HL-60 (cell line): ENCODE measurements at regions not wholly inside any gene's neighbourhood (a gene's known extent, or its start where the extent isn't known, plus 50 kb on each side); places are given as distances from the start of the nearest gene placed in this dataset.

Source experiments
- POLR2AphosphoS5 ChIP-seq: IDR thresholded peaks from 2 replicates; pipeline ENCODE4 v1.6.1; 2012; ENCODE audit warnings: low read depth
- SPI1 ChIP-seq: IDR thresholded peaks from 2 replicates; pipeline ENCODE4 v1.6.1; 2012; ENCODE audit warnings: low read depth, mild to moderate bottlenecking, borderline replicate concordance
- TF ChIP-seq, protein P1 (sequence below): IDR thresholded peaks from one replicate; pipeline ENCODE4 v1.5.1; 2011; ENCODE audit warnings: low read length, control low read depth, inconsistent platforms; ENCODE audit not compliant: insufficient read depth
- TF ChIP-seq, protein P2 (sequence below): IDR thresholded peaks from 2 replicates; pipeline ENCODE4 v1.6.1; 2012; ENCODE audit warnings: low read depth; ENCODE audit not compliant: insufficient replicate concordance

DNA sequence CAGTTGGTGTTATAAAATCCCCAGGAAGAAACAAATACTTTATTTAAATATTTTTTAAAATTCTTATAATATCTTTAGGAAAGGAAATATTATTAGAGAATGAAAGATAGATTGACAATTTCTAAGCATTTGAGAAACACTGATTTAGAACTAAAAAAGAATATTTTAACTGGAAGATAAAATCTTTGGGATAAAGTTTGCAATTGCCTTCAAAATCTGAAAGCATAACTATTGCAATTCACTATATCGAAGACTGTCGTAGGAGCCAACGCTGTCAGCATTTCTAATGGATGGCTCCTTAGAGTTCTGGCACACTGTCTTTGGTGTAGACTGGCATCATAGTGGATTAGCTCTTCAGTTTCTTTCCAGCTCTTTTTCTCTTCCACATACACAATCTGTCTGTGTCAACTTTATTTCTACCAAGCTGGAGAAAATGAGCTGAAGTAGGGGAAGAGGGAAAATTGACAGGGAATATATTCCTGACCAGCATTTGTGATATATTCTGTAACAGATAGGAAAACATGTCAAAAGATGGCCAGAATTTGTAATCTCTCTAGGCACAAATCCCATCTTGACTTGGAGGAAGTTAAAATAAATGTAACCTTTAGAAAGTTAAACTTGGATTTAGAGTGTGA lies 1561.4 kb downstream of the MAT2B start:
- TF ChIP-seq, protein P1, sequence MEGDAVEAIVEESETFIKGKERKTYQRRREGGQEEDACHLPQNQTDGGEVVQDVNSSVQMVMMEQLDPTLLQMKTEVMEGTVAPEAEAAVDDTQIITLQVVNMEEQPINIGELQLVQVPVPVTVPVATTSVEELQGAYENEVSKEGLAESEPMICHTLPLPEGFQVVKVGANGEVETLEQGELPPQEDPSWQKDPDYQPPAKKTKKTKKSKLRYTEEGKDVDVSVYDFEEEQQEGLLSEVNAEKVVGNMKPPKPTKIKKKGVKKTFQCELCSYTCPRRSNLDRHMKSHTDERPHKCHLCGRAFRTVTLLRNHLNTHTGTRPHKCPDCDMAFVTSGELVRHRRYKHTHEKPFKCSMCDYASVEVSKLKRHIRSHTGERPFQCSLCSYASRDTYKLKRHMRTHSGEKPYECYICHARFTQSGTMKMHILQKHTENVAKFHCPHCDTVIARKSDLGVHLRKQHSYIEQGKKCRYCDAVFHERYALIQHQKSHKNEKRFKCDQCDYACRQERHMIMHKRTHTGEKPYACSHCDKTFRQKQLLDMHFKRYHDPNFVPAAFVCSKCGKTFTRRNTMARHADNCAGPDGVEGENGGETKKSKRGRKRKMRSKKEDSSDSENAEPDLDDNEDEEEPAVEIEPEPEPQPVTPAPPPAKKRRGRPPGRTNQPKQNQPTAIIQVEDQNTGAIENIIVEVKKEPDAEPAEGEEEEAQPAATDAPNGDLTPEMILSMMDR = no peak
- TF ChIP-seq SPI1 = no peak
- TF ChIP-seq, protein P2, sequence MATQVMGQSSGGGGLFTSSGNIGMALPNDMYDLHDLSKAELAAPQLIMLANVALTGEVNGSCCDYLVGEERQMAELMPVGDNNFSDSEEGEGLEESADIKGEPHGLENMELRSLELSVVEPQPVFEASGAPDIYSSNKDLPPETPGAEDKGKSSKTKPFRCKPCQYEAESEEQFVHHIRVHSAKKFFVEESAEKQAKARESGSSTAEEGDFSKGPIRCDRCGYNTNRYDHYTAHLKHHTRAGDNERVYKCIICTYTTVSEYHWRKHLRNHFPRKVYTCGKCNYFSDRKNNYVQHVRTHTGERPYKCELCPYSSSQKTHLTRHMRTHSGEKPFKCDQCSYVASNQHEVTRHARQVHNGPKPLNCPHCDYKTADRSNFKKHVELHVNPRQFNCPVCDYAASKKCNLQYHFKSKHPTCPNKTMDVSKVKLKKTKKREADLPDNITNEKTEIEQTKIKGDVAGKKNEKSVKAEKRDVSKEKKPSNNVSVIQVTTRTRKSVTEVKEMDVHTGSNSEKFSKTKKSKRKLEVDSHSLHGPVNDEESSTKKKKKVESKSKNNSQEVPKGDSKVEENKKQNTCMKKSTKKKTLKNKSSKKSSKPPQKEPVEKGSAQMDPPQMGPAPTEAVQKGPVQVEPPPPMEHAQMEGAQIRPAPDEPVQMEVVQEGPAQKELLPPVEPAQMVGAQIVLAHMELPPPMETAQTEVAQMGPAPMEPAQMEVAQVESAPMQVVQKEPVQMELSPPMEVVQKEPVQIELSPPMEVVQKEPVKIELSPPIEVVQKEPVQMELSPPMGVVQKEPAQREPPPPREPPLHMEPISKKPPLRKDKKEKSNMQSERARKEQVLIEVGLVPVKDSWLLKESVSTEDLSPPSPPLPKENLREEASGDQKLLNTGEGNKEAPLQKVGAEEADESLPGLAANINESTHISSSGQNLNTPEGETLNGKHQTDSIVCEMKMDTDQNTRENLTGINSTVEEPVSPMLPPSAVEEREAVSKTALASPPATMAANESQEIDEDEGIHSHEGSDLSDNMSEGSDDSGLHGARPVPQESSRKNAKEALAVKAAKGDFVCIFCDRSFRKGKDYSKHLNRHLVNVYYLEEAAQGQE = no peak
- no peak for TF ChIP-seq POLR2AphosphoS5
